GM12873 (cell line): ENCODE measurements at regions not wholly inside any gene's neighbourhood (a gene's known extent, or its start where the extent isn't known, plus 50 kb on each side); places are given as distances from the start of the nearest gene placed in this dataset.

Experiments used
- CTCF ChIP-seq: IDR thresholded peaks from 2 replicates; pipeline ENCODE4 v1.5.1; 2012; ENCODE audit warnings: low read depth, mild to moderate bottlenecking, moderate library complexity, low read length, control low read depth; ENCODE audit not compliant: insufficient read depth; ENCODE audit errors: missing control alignments

- TF ChIP-seq CTCF = no peak
Observed at GRCh38 chr16:8502446-8502845, 87.9 kb downstream of the TMEM114 start.

- TF ChIP-seq CTCF = no peak
Observed at GRCh38 chr16:8500351-8500750, 90.0 kb downstream of the TMEM114 start.

- no peak for TF ChIP-seq CTCF
Observed at GRCh38 chr16:8496364-8496763, 93.9 kb downstream of the TMEM114 start.

- no peak for TF ChIP-seq CTCF
Observed at GRCh38 chr16:8493972-8494371, 96.3 kb downstream of the TMEM114 start.

GRCh38 chr16:8492690-8493089 is 97.6 kb downstream of the TMEM114 start:
- TF ChIP-seq CTCF = no peak

- no peak for TF ChIP-seq CTCF
Observed at GRCh38 chr16:8489580-8489979, 100.7 kb downstream of the TMEM114 start.

GRCh38 chr16:8486985-8487384 is 103.3 kb downstream of the TMEM114 start:
- no peak for TF ChIP-seq CTCF
